GM21529 (cell line): ENCODE measurements at regions not wholly inside any gene's neighbourhood (a gene's known extent, or its start where the extent isn't known, plus 50 kb on each side); places are given as distances from the start of the nearest gene placed in this dataset.

Source experiments
- ATAC-seq: cut with Tn5 transposase; IDR thresholded peaks from one replicate; pipeline ENCODE4 v1.9.1; 2021; ENCODE audit not compliant: unreplicated experiment

- ATAC-seq = no peak
These were observed 389.1 kb downstream of the ETS1 start for GRCh38 chr11:128198216-128198772.

GRCh38 chr11:128196235-128196634 lies 391.1 kb downstream of the ETS1 start:
- ATAC-seq = no peak

GRCh38 chr11:128195756-128196155 lies 391.6 kb downstream of the ETS1 start:
- ATAC-seq = no peak

GRCh38 chr11:128195057-128195751 lies 392.2 kb downstream of the ETS1 start:
- no peak for ATAC-seq

GRCh38 chr11:128194216-128194615 lies 393.1 kb downstream of the ETS1 start:
- ATAC-seq = no peak

GRCh38 chr11:128193615-128194014 lies 393.7 kb downstream of the ETS1 start:
- ATAC-seq = no peak

GRCh38 chr11:128190312-128190711 lies 397.0 kb downstream of the ETS1 start:
- ATAC-seq = no peak

- no peak for ATAC-seq
These were observed 397.5 kb downstream of the ETS1 start for GRCh38 chr11:128189823-128190222.

GRCh38 chr11:128188346-128189004 lies 398.9 kb downstream of the ETS1 start:
- ATAC-seq = no peak

- no peak for ATAC-seq
These were observed 399.5 kb downstream of the ETS1 start for GRCh38 chr11:128187835-128188234.

- ATAC-seq = no peak
These were observed 400.0 kb downstream of the ETS1 start for GRCh38 chr11:128187377-128187776.

GRCh38 chr11:128184981-128185380 lies 402.4 kb downstream of the ETS1 start:
- ATAC-seq = no peak

- no peak for ATAC-seq
These were observed 404.5 kb downstream of the ETS1 start for GRCh38 chr11:128182844-128183243.

- ATAC-seq = no peak
These were observed 405.4 kb downstream of the ETS1 start for GRCh38 chr11:128181984-128182383.

- no peak for ATAC-seq
These were observed 406.3 kb downstream of the ETS1 start for GRCh38 chr11:128181088-128181480.

GRCh38 chr11:128180441-128181087 lies 406.8 kb downstream of the ETS1 start:
- ATAC-seq = no peak

GRCh38 chr11:128179512-128179911 lies 407.8 kb downstream of the ETS1 start:
- no peak for ATAC-seq

GRCh38 chr11:128179039-128179438 lies 408.3 kb downstream of the ETS1 start:
- ATAC-seq = no peak

GRCh38 chr11:128174465-128175291 lies 412.7 kb downstream of the ETS1 start:
- no peak for ATAC-seq

- ATAC-seq = no peak
These were observed 415.1 kb downstream of the ETS1 start for GRCh38 chr11:128172046-128172878.
